ENCODE measurements at regions not wholly inside any gene's neighbourhood (a gene's known extent, or its start where the extent isn't known, plus 50 kb on each side); places are given as distances from the start of the nearest gene placed in this dataset.

GRCh38 chr14:27370775-27371174, 772.9 kb upstream of the NOVA1 start:
- ChIA-PET POLR2A (no interaction called here), CTCF (no interaction called here)
- BruUV-seq (replicated peaks): no TSS peak

GRCh38 chr14:27371209-27371608, 773.4 kb upstream of the NOVA1 start:
- POLR2A ChIA-PET: no interaction called here
- Mint-ChIP-seq H3K27ac (ENCODE audit: unreplicated experiment) (no peak overlapping the region), H3K4me1 (ENCODE audit: low read depth, unreplicated experiment) (no peaks in the 10 kb centered on the region), H3K36me3 (ENCODE audit: insufficient read depth, unreplicated experiment) (no peaks in the 10 kb centered on the region), H3K9me3 (ENCODE audit: unreplicated experiment) (no peaks in the 10 kb centered on the region), H3K4me3 (ENCODE audit: unreplicated experiment) (no peak overlapping the region), H3K27me3 (ENCODE audit: insufficient read depth, unreplicated experiment) (no peaks in the 10 kb centered on the region)
- no peaks in the 10 kb centered on the region for H3K9me3 ChIP-seq
- CTCF ChIA-PET: no interaction called here
- H3K4me1 ChIP-seq: no peaks in the 10 kb centered on the region
- DNase-seq: no peak
- no peaks in the 10 kb centered on the region for H3K27me3 ChIP-seq (replicated peaks; ENCODE audit: control insufficient read depth, insufficient read depth, low read length)
- BruUV-seq (replicated peaks): no TSS peak
- no peaks in the 10 kb centered on the region for H3K36me3 ChIP-seq (ENCODE audit: control insufficient read depth, insufficient read depth, low read length)
- TF ChIP-seq CTCF (IDR thresholded peaks at IDR 0.05; ENCODE audit: insufficient read depth in 1 of 2, low read depth in 1 of 2, low read length in 1 of 2, severe bottlenecking in 1 of 2, unreplicated experiment in 1 of 2): no peak
- intact Hi-C loops (cut with micrococcal nuclease; ENCODE audit: unreplicated experiment): no loop called here
- no peak overlapping the region for H3K4me3 ChIP-seq (ENCODE audit: low read depth, low read length)

More at GRCh38 chr14:27370775-27371174, 772.9 kb upstream of the NOVA1 start:
- Histone ChIP-seq H3K36me3 (ENCODE audit: control insufficient read depth, insufficient read depth, low read length) (no peaks in the 10 kb centered on the region), H3K4me3 (ENCODE audit: low read depth, low read length) (no peak overlapping the region), H3K9me3 (no peaks in the 10 kb centered on the region), H3K27me3 (replicated peaks; ENCODE audit: control insufficient read depth, insufficient read depth, low read length) (no peaks in the 10 kb centered on the region), H3K4me1 (no peaks in the 10 kb centered on the region)
- H3K4me3 Mint-ChIP-seq (ENCODE audit: unreplicated experiment): no peak overlapping the region
- no peak for TF ChIP-seq CTCF (IDR thresholded peaks at IDR 0.05; ENCODE audit: insufficient read depth in 1 of 2, low read depth in 1 of 2, low read length in 1 of 2, severe bottlenecking in 1 of 2, unreplicated experiment in 1 of 2)
- no peaks in the 10 kb centered on the region for H3K4me1 Mint-ChIP-seq (ENCODE audit: low read depth, unreplicated experiment)
- H3K27ac Mint-ChIP-seq (ENCODE audit: unreplicated experiment): no peak overlapping the region
- DNase-seq: no peak
- intact Hi-C loops (cut with micrococcal nuclease; ENCODE audit: unreplicated experiment): no loop called here
- no peaks in the 10 kb centered on the region for H3K36me3 Mint-ChIP-seq (ENCODE audit: insufficient read depth, unreplicated experiment)
- no peaks in the 10 kb centered on the region for H3K27me3 Mint-ChIP-seq (ENCODE audit: insufficient read depth, unreplicated experiment)
- H3K9me3 Mint-ChIP-seq (ENCODE audit: unreplicated experiment): no peaks in the 10 kb centered on the region

GRCh38 chr14:27371868-27372267, 774.0 kb upstream of the NOVA1 start:
- intact Hi-C loops (cut with micrococcal nuclease; ENCODE audit: unreplicated experiment): no loop called here
- no TSS peak for BruUV-seq (replicated peaks)
- H3K4me3 ChIP-seq (ENCODE audit: low read depth, low read length): no peak overlapping the region
- Mint-ChIP-seq H3K36me3 (ENCODE audit: insufficient read depth, unreplicated experiment) (no peaks in the 10 kb centered on the region), H3K4me3 (ENCODE audit: unreplicated experiment) (no peak overlapping the region), H3K27ac (ENCODE audit: unreplicated experiment) (no peak overlapping the region), H3K27me3 (ENCODE audit: insufficient read depth, unreplicated experiment) (no peaks in the 10 kb centered on the region), H3K4me1 (ENCODE audit: low read depth, unreplicated experiment) (no peaks in the 10 kb centered on the region), H3K9me3 (ENCODE audit: unreplicated experiment) (no peaks in the 10 kb centered on the region)
- no peaks in the 10 kb centered on the region for H3K9me3 ChIP-seq
- CTCF ChIA-PET: no interaction called here
- no peaks in the 10 kb centered on the region for H3K27me3 ChIP-seq (replicated peaks; ENCODE audit: control insufficient read depth, insufficient read depth, low read length)
- H3K4me1 ChIP-seq: no peaks in the 10 kb centered on the region
- POLR2A ChIA-PET: no interaction called here
- no peak for DNase-seq
- no peaks in the 10 kb centered on the region for H3K36me3 ChIP-seq (ENCODE audit: control insufficient read depth, insufficient read depth, low read length)
- no peak for TF ChIP-seq CTCF (IDR thresholded peaks at IDR 0.05; ENCODE audit: insufficient read depth in 1 of 2, low read depth in 1 of 2, low read length in 1 of 2, severe bottlenecking in 1 of 2, unreplicated experiment in 1 of 2)

All from Caco-2 (cell line).